HepG2 (cell line): ENCODE measurements at regions not wholly inside any gene's neighbourhood (a gene's known extent, or its start where the extent isn't known, plus 50 kb on each side); places are given as distances from the start of the nearest gene placed in this dataset.

Experiments
- CCAR2 ChIP-seq: fragments of 200-400 bp; formaldehyde crosslinking; optimal IDR thresholded peaks from 2 replicates; pipeline ENCODE3; 2018; ENCODE audit warnings: low read depth, mild to moderate bottlenecking, low read length, moderate library complexity
- CTCF ChIP-seq: sonication (generic); formaldehyde crosslinking; IDR thresholded peaks from 2 replicates; pipeline ENCODE4 v1.5.0; 2020; ENCODE audit warnings: mild to moderate bottlenecking, missing genetic modification reagents, moderate library complexity
- ELF1 ChIP-seq: sonication (generic); formaldehyde crosslinking; IDR thresholded peaks from 2 replicates; pipeline ENCODE4 v1.4.0; 2020; ENCODE audit warnings: missing genetic modification reagents
- MED1 ChIP-seq: sonication (generic); formaldehyde crosslinking; IDR thresholded peaks from 2 replicates; pipeline ENCODE4 v1.4.0; 2020; ENCODE audit warnings: missing genetic modification reagents
- NBN ChIP-seq: fragments of 450-650 bp; conservative IDR thresholded peaks from 2 replicates; pipeline ENCODE4 v1.6.1; 2017
- NCOA2 ChIP-seq: sonication (generic); formaldehyde crosslinking; IDR thresholded peaks from 2 replicates; pipeline ENCODE4 v1.8.0; 2022; ENCODE audit warnings: inconsistent platforms
- POLR2A ChIP-seq, 2 experiments: IDR thresholded peaks; 2 replicates each; pipeline ENCODE4 v1.6.1; 2011; ENCODE audit warnings: low read depth in 2 of 2, low read length in 2 of 2, mild to moderate bottlenecking in 1 of 2, moderate library complexity in 1 of 2; ENCODE audit not compliant: insufficient read depth in 1 of 2
- RAD21 ChIP-seq: fragments of 450-650 bp; formaldehyde crosslinking; IDR thresholded peaks from 2 replicates; pipeline ENCODE4 v1.5.0; 2020; ENCODE audit warnings: mild to moderate bottlenecking
- RFX3 ChIP-seq: IDR thresholded peaks from 2 replicates; pipeline ENCODE4 v1.6.1; 2016; ENCODE audit warnings: missing biosample characterization, missing genetic modification reagents
- TEAD2 ChIP-seq: sonication (generic); formaldehyde crosslinking; IDR thresholded peaks from 2 replicates; pipeline ENCODE4 v1.9.0; 2021; ENCODE audit warnings: missing genetic modification reagents
- U2AF2 ChIP-seq: fragments of 200-400 bp; formaldehyde crosslinking; IDR thresholded peaks from 2 replicates; pipeline ENCODE4 v1.6.1; 2017; ENCODE audit warnings: low read depth, mild to moderate bottlenecking, low read length
- ZNF138 ChIP-seq: sonication (generic); formaldehyde crosslinking; IDR thresholded peaks from 2 replicates; pipeline ENCODE4 v1.5.0; 2020; ENCODE audit warnings: mild to moderate bottlenecking, low read depth, missing genetic modification reagents
- ZSCAN21 ChIP-seq: sonication (generic); formaldehyde crosslinking; IDR thresholded peaks from 2 replicates; pipeline ENCODE4 v1.8.0; 2022; ENCODE audit warnings: mild to moderate bottlenecking, missing genetic modification reagents, moderate library complexity, borderline replicate concordance

GRCh38 chr17:63308272-63308671, 137.8 kb downstream of the CYB561 start:
- TF ChIP-seq POLR2A (IDR thresholded peaks at IDR 0.05; ENCODE audit: insufficient read depth in 1 of 2, low read depth in 2 of 2, low read length in 2 of 2), result no peak
- no peak for TF ChIP-seq NBN
- no peak for TF ChIP-seq ZSCAN21 (CRISPR knock-in tag)
- no peak for TF ChIP-seq TEAD2 (CRISPR knock-in tag)
- TF ChIP-seq CCAR2, result no peak
- no peak for TF ChIP-seq ZNF138
- TF ChIP-seq U2AF2, result no peak
- no peak for TF ChIP-seq ELF1
- no peak for TF ChIP-seq RAD21 (CRISPR knock-in tag)
- TF ChIP-seq RFX3, result no peak
- TF ChIP-seq CTCF (CRISPR knock-in tag), result no peak
- no peak for TF ChIP-seq MED1 (CRISPR knock-in tag)
- no peak for TF ChIP-seq NCOA2
